HG02884 (cell line): ENCODE measurements at regions not wholly inside any gene's neighbourhood (a gene's known extent, or its start where the extent isn't known, plus 50 kb on each side); places are given as distances from the start of the nearest gene placed in this dataset.
"Not testable (repeated sequence)": the region's sequence is repeated elsewhere in the genome, so short reads cannot be mapped to it uniquely, and the experiment has no call there.

Experiments
- ATAC-seq: cut with Tn5 transposase; IDR thresholded peaks from one replicate; pipeline ENCODE4 v1.9.1; 2021; ENCODE audit warnings: mild to moderate bottlenecking, moderate library complexity; ENCODE audit not compliant: unreplicated experiment

DNA sequence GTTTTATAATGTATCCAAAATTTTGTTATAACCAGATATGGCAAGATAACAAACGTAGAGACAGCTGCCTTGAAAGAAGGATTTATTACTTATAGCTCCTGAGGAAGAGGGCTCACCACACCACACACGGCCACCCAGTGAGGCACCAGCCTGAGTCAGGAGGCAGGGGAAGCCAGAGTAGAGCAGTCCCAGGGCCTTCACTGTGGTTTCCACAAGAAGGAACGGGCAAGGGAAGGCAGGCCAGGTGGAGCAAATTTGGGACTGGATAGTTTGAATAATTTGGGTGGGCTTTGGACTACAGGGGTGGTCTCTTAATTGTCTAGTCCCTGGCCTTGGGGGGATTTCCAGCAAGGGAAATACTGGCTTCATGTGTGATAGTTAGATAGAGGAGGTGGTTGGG is 72.5 kb downstream of the RRAGC start:
- no peak for ATAC-seq

GRCh38 chr1:38786040-38786436 is 73.5 kb downstream of the RRAGC start:
- ATAC-seq = no peak

DNA sequence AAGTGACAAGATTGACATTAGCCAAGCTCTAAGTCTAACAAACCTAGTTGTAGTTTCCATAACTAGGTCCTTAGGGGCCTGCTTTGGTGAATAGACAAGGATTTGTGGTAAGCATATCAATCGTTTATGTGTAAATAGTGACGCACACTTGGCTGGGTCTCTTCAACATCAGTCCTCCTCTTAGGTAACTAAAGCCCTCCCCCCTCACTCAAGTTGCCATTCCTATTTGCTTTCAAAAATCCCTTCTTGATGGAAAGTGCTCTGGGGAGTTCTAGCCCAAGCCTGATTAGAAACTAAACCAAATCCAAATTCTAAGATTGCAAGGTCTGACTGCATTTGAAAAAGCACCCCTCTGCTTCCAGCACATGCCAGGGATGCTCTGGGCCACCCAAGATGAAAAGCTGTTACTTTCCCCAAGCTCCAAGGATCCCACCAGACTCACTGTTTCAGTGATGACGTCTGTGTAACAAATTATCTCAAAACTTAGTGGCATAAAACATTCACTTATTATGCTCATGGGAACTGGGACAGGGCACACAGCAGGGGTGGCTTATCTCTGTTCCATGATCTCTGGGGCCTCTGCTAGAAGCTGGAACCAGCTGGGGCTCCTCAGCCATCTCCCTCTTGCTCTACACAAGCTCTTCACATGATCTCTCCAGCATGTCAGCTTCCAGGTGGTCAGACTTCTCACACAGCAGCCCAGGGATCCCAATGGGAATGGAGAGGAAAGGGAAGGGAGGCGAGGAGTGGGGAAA is 74.1 kb downstream of the RRAGC start:
- ATAC-seq = no peak

DNA sequence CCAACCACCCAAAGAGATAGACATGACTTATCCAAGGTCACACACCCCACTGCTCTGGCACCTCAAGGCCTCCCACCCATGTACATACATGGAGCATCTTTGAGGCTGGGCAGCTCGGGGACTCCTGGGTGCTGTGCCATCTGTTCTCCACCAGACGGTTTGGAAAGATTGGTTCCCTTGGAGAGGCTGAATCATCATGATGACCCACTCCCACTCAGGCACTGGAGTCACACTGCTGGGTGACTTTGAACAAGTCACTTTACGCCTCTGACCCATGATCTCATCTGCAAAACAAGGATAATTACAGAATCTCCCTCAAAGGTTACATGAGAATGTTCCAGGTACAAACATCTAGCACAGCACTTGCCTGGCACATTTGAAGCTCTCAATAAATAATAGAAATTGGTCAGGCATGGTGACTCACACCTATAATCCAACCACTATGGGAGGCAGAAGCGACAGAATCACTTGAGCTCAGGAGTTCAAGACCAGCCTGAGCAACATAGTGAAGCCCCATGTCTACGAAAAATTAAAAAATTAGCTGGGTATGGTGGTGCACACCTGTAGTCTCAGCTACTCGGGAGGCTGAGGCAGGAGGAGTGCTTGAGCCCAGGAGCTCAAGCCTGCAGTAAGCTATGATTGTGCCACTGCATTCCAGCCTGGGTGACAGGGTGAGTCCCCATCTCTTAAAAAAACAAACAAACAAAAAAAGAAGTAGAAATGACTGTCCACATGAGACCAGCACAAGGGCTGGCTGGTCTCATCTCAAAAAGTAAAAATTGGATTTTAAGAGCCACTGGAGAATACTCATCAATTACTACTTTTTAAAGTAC is 74.9 kb downstream of the RRAGC start:
- no peak for ATAC-seq

DNA sequence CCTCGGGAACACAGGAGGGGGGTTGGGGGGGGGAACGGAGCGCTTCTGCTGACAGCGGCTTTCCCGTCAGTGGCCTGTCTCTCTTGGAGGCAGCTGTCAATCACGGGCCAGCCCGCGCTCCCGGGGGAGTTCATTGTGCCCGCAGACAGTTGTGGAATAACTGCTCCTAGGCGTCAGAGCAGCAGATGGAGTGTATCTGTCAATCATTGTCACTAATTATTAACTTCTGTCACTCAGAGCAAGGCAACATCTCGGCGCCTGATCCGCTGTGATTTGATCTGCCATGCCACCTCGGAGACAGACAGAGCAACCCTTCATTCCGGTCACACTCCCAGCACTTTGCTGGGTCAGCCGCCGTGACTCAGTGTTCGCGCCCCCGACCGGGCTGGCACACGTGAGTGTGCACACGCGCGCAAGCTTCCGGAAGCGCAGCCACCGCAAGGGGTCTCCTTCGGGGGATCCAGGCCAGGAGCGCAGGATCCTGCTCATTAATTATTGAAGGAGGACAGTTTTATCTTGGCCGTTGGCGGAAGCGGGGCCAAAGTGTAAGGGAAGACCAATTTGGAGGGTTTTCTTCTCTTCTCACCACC is 75.8 kb downstream of the RRAGC start:
- no peak for ATAC-seq

- no peak for ATAC-seq
These were observed 77.5 kb downstream of the RRAGC start for GRCh38 chr1:38781872-38782617.

DNA sequence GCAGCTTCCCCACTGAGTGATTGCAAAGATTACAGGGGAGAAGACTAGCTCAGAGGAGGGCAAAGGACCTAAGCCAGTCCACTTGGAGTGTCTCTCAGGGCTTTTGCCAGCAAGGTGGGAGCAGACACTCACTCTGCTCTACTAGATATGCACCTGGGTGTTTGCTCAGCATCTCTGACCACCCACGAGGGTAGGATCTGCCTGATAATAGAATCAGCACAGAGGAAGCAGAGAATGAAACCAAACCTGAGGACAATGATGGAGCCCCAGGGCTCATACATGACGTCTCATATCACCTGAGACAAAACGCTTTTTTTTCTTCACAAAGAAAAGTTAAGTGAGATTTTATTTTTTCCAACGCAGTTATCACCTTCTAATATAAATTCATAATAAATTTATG is 79.4 kb downstream of the RRAGC start:
- no peak for ATAC-seq

DNA sequence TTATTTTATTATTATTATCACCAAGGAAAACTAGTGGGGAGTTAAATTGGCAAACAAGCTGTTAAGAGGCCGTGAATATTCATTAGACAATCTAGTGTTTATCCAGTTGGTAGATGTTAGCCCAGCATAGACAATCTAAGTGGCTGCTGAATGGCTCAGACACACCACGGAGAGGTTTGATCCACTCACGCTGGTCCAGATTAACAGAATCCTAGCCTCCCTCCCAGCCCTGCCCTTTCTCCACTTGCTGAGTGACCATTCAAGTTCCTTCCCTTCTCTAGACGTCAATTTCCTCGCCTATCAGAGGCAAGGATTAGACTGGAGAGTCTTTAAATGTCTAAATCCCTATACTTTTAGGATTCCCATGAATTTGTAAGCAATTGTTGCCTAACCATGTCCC is 80.1 kb downstream of the RRAGC start:
- ATAC-seq = no peak

- no peak for ATAC-seq
These were observed 81.1 kb downstream of the RRAGC start for GRCh38 chr1:38778521-38778920.

GRCh38 chr1:38778051-38778450 is 81.5 kb downstream of the RRAGC start:
- ATAC-seq = no peak

GRCh38 chr1:38777464-38777957 is 82.1 kb downstream of the RRAGC start:
- no peak for ATAC-seq

- ATAC-seq = no peak
These were observed 83.0 kb downstream of the RRAGC start for GRCh38 chr1:38776466-38777065.

GRCh38 chr1:38775175-38775845 is 84.3 kb downstream of the RRAGC start:
- ATAC-seq = no peak

- no peak for ATAC-seq
These were observed 86.1 kb downstream of the RRAGC start for GRCh38 chr1:38773483-38773882.

DNA sequence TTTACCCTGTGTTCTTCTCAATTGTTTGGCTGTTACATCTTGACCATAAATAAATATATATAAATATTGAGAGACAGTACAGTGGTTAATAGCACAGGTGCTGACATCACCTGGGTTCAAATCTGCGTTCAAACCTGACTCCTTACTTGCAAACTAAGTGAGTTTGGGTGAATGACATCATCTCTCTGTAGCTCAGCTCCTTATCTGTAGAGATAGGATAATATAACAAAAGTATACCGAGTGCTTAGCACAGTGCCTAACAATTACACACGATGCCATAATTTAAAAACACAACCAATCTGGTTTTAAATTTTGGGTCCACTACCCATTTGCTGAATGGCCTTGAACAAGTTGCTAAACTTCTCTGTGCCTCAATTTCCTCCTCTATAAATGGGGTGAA is 86.6 kb downstream of the RRAGC start:
- no peak for ATAC-seq

DNA sequence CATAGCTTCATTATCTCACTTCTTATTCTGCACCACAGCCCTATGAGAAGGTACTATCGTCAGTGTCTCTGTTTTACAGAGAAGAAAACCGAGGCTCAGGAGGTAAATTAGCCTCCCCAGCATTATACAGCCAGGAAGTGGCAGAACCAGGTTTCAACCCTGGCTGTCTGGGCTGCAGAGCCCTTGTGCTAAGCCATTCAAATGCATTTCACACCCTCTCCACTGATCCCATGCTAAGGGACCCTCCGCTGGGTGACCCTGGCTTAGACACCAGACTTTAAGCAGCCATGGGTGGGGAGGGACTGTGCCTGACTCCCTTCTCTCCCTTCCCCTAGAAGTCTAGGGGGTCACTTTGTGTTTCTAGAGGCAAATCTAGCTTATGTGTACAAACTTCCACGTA is 87.5 kb downstream of the RRAGC start:
- ATAC-seq = no peak

GRCh38 chr1:38770516-38771173 is 88.9 kb downstream of the RRAGC start:
- not testable (repeated sequence) for ATAC-seq

DNA sequence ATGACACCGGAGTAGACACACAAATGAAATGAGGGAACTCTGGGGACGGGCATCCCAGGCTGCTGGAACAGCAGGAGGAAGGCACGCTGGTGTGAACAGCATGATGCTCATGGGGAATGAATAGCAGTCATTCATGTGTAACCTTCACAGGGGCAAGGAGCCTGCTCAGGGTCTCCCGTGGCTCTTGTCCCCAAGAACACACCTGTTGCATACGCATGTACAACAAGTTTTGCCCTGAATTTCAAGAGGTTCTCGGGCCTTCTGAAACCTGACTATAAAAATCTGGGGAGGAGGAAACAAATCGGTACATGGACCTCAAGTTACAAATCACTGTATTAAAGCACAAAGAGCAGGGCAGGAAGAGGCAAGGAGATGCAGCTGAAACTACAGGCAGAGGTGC is 93.4 kb downstream of the RRAGC start:
- ATAC-seq = no peak

DNA sequence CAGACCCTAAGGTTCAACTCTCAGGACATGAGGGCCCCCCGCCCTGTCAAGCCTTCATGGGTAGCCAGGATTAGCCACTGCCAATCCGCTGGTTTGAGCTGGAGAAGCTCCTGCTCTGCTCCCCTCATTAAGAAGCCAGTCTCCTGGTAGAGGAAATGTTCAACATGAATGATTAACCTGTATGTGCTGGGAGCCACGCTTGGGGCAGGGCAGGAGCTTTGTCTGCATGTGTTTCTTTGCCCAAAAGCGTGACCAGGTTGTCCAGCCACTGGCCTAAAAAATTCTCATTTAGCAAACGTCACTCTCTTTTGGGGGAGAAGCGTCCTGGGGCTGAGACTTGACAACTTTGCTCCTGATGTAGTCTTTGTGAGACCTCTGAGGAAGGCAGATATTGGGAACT is 96.5 kb downstream of the RRAGC start:
- no peak for ATAC-seq

GRCh38 chr1:38760562-38760961 is 99.0 kb downstream of the RRAGC start:
- ATAC-seq = no peak
